Upper lobe of right lung (tissue), 1 donor: ENCODE measurements at regions not wholly inside any gene's neighbourhood (a gene's known extent, or its start where the extent isn't known, plus 50 kb on each side); places are given as distances from the start of the nearest gene placed in this dataset.
A peak's percentile ranks its signal among the peaks of the same experiment; 100 is the strongest.

Source experiments
- ATAC-seq: fragments of 200-7000 bp; cut with Tn5 transposase; one replicate; pipeline ENCODE4 v1.9.1; 2020; ENCODE audit warnings: mild to moderate bottlenecking, moderate library complexity
- DNase-seq: peaks from one replicate; pipeline ENCODE4 v3.0.0-alpha.2; 2020
- H3K27ac ChIP-seq: fragments of 200-600 bp; one replicate; pipeline ENCODE4 v1.8.0; 2022
- H3K27me3 ChIP-seq: fragments of 200-600 bp; one replicate; pipeline ENCODE4 v1.8.0; 2022; ENCODE audit warnings: mild to moderate bottlenecking
- H3K36me3 ChIP-seq: fragments of 200-600 bp; one replicate; pipeline ENCODE4 v1.8.0; 2022
- H3K4me1 ChIP-seq: fragments of 200-600 bp; one replicate; pipeline ENCODE4 v1.8.0; 2022
- H3K4me3 ChIP-seq: fragments of 200-600 bp; one replicate; pipeline ENCODE4 v1.8.0; 2022; ENCODE audit warnings: mild to moderate bottlenecking
- H3K9me3 ChIP-seq: fragments of 200-600 bp; one replicate; pipeline ENCODE4 v1.8.0; 2022
- intact Hi-C: fragments of 100-400 bp; cut with DNase I; formaldehyde crosslinking; loops from one replicate; pipeline ENCODE4 v1.11.0; 2022
- TF ChIP-seq, protein P1 (sequence below): fragments of 200-600 bp; IDR thresholded peaks from one replicate; pipeline ENCODE4 v1.8.0; 2022; ENCODE audit warnings: antibody characterized with exemption
- donor health status: DM: no; HTN: yes; CAD: no; lungs with severe emphysema.

DNA sequence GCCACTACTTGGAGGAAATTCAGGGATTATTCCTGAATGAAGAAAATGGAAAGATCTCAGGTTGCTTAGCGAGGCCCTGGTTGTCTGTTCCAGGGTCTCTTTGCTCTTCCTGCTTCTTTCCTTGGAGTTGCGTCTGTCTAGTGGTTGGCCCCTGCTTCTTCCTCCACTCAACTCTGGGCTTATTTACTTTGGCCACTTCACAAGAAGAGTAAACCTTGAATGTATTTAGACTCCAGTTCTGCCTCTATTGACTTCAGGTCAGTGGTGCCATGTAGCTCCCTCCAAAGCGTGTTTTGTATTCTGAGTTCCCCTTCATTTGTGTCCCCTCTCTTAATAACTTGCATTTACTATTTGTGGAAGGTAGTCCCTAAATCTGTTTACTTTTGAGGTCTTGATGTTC, 456.5 kb downstream of the UTRN start:
- no peak for DNase-seq
- TF ChIP-seq, protein P1, sequence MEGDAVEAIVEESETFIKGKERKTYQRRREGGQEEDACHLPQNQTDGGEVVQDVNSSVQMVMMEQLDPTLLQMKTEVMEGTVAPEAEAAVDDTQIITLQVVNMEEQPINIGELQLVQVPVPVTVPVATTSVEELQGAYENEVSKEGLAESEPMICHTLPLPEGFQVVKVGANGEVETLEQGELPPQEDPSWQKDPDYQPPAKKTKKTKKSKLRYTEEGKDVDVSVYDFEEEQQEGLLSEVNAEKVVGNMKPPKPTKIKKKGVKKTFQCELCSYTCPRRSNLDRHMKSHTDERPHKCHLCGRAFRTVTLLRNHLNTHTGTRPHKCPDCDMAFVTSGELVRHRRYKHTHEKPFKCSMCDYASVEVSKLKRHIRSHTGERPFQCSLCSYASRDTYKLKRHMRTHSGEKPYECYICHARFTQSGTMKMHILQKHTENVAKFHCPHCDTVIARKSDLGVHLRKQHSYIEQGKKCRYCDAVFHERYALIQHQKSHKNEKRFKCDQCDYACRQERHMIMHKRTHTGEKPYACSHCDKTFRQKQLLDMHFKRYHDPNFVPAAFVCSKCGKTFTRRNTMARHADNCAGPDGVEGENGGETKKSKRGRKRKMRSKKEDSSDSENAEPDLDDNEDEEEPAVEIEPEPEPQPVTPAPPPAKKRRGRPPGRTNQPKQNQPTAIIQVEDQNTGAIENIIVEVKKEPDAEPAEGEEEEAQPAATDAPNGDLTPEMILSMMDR, result no peak
- H3K27ac ChIP-seq, result no peak overlapping the region
- H3K27me3 ChIP-seq, result no peaks in the 10 kb centered on the region
- ATAC-seq, result peak; percentile 55
- no peak overlapping the region for H3K4me3 ChIP-seq
- intact Hi-C loops, result no loop called here
- no peaks in the 10 kb centered on the region for H3K4me1 ChIP-seq
- H3K9me3 ChIP-seq, result no peaks in the 10 kb centered on the region
- H3K36me3 ChIP-seq, result peaks cover 7% of the 10 kb centered on the region

DNA sequence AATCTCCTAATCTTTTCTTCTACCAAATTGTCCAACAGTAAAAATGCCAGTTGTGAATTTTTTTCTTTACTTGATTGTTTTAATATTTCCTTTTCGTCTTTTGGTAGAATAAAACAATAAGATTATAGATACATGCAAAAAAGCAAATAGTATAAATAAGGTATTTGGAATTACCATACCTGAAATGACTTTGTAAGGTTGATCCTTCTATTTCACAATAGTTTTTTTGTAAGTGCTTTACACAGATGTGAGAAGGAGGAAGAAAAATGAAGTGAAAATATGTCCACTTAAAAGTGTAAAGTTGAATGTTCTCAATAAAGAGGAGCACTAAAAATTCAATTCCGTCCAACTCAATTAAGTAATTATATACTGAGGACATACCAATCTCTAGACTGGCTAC, 457.6 kb downstream of the UTRN start:
- H3K9me3 ChIP-seq, result no peaks in the 10 kb centered on the region
- no peak overlapping the region for H3K4me3 ChIP-seq
- intact Hi-C loops, result no loop called here
- H3K4me1 ChIP-seq, result peaks cover 7% of the 10 kb centered on the region
- H3K36me3 ChIP-seq, result peaks cover 2% of the 10 kb centered on the region
- DNase-seq (no peak), ATAC-seq (no peak)
- no peaks in the 10 kb centered on the region for H3K27me3 ChIP-seq
- TF ChIP-seq, protein P1, result no peak
- no peak overlapping the region for H3K27ac ChIP-seq

DNA sequence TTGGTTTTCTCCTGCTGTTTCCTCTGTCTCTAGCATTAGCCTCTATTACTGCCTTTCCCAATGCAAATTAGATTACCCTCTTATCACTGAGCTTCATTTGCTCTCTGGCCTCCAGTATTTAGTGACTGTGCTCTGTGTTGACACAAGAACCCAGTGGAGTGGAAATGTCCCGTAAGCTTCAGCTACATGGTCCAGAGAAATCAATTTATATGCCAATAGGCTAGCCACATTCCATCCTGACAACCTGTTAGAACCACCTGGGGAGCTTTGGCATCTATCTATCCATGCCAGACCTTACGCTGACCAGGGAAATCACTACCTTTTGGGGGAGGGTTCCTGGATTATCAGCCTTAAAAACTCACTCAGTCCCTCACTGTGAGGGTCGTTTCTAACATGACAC, 459.6 kb downstream of the UTRN start:
- no peaks in the 10 kb centered on the region for H3K9me3 ChIP-seq
- peak; percentile 38 for ATAC-seq
- H3K4me1 ChIP-seq, result peaks cover 7% of the 10 kb centered on the region
- no peak overlapping the region for H3K27ac ChIP-seq
- intact Hi-C loops, result no loop called here
- no peak for DNase-seq
- TF ChIP-seq, protein P1, result no peak
- H3K4me3 ChIP-seq, result no peak overlapping the region
- H3K27me3 ChIP-seq, result no peaks in the 10 kb centered on the region
- H3K36me3 ChIP-seq, result peaks cover 19% of the 10 kb centered on the region

DNA sequence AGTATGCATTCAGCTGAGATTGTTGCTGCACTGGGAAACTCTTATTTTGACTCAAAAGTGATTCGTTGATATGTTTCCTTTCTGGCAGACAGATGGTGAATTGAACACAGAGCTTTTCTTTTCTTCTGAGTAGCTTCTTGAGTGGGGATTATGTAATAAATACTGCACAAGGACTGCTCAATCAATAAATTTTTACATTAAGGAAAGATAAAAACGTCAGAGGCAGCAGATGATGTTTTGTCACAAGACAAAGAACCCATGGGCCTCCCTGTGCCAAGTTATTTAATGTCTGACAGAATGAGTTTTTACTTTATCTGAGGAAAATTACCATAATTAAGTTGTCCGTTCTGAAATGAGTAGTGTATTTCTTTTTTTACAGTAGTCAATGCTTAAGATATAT, 460.3 kb downstream of the UTRN start:
- DNase-seq, result no peak
- TF ChIP-seq, protein P1, result no peak
- Histone ChIP-seq H3K4me1 (peaks cover 7% of the 10 kb centered on the region), H3K27me3 (no peaks in the 10 kb centered on the region), H3K4me3 (no peak overlapping the region), H3K27ac (no peak overlapping the region), H3K9me3 (no peaks in the 10 kb centered on the region), H3K36me3 (peaks cover 26% of the 10 kb centered on the region)
- no peak for ATAC-seq
- intact Hi-C loops, result no loop called here

DNA sequence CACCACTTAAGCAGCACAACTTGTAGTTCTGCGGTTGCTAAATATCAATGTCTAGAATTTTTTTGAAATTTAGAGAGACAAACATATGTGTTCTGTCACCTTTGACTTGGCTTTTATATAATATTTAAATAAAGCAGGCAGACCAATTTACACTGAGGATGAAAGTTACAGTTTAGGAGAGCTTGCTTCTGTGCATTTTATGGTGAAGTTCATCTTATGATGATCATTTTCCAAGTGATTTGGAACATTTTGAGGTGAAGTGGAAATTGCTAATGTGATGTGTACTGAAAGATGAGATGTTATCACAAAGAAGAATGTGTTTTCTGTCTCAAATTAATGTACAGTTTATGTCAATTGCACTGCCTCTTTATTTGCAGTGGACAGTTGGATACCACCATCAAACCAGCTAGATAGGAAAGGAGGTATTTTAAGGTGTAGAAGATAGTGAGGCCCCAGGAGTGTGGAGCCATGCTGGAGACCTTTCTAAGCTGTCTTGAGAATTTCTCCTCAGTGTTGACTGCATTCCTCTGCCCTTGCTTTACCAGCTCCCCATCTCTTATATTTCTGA, 461.9 kb downstream of the UTRN start:
- intact Hi-C loops, result no loop called here
- Histone ChIP-seq H3K27ac (no peak overlapping the region), H3K4me1 (peaks cover 7% of the 10 kb centered on the region), H3K4me3 (no peak overlapping the region), H3K27me3 (no peaks in the 10 kb centered on the region), H3K36me3 (peaks cover 40% of the 10 kb centered on the region), H3K9me3 (no peaks in the 10 kb centered on the region)
- TF ChIP-seq, protein P1, result no peak
- no peak for DNase-seq
- no peak for ATAC-seq

DNA sequence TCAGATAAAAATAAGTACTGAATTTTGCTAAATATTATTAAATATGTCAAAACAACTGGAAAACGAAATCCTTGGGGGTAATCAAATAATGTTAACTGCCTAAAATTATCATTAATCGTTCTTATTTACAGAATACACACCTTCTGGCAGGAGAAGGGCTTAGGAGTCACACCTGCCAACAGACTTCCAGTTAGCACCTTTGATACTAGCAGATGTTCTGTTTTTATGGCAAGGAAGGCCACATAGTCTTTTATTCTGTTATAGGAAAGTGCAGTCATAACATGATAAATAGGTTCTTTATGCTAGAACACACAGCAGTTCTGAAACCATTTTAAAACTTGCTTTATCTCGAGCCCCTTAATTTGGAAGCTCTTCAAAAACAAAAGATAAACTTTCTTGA, 464.1 kb downstream of the UTRN start:
- no peaks in the 10 kb centered on the region for H3K27me3 ChIP-seq
- intact Hi-C loops, result no loop called here
- peaks cover 7% of the 10 kb centered on the region for H3K4me1 ChIP-seq
- no peak overlapping the region for H3K27ac ChIP-seq
- no peaks in the 10 kb centered on the region for H3K9me3 ChIP-seq
- DNase-seq (no peak), ATAC-seq (no peak)
- H3K4me3 ChIP-seq, result no peak overlapping the region
- H3K36me3 ChIP-seq, result peaks cover 56% of the 10 kb centered on the region
- TF ChIP-seq, protein P1, result no peak
